Endothelial cell of umbilical vein (primary cell): ENCODE measurements at regions not wholly inside any gene's neighbourhood (a gene's known extent, or its start where the extent isn't known, plus 50 kb on each side); places are given as distances from the start of the nearest gene placed in this dataset.

Experiments
- BruUV-seq: library from RNA; stranded (reverse); fragments of 400-500 nt; replicated peaks from 2 replicates; lab custom pipeline; 2021; lab: Mats Ljungman, UMichigan
- CTCF ChIA-PET: fragments of 300-600, 350-600 bp; sonication (Branson Sonifier 250); formaldehyde crosslinking; loops from one replicate; lab custom pipeline; 2021; ENCODE audit warnings: antibody characterized with exemption, inconsistent platforms; lab: Charles Lee
- POLR2A ChIA-PET: fragments of 300-600, 350-600 bp; sonication (Branson Sonifier 250); formaldehyde crosslinking; loops from one replicate; lab custom pipeline; 2021; ENCODE audit warnings: antibody characterized with exemption, inconsistent platforms; lab: Charles Lee
- DNase-seq: peaks from one replicate; pipeline ENCODE4 v3.0.0-alpha.2; 2011; ENCODE audit warnings: low read depth, low spot score
- FAIRE-seq: peaks from 2 replicates; lab custom pipeline; 2011; peaks lifted over from hg19 to GRCh38; lab: Jason Lieb, UNC
- H2AFZ ChIP-seq: 2 replicates; pipeline ENCODE4 v1.6.0; 2012; ENCODE audit warnings: low read depth, low read length, control low read depth, inconsistent platforms
- H3K27ac ChIP-seq: 2 replicates; pipeline ENCODE4 v1.5.1; 2011; ENCODE audit warnings: low read depth, mild to moderate bottlenecking, control low read depth, low read length, moderate library complexity; ENCODE audit not compliant: insufficient read depth
- H3K27me3 ChIP-seq, 2 experiments: 2 replicates each; pipeline versions ENCODE4 v1.6.0 to v1.6.1; 2011; ENCODE audit warnings: low read length in 2 of 2, mixed read lengths in 1 of 2; ENCODE audit not compliant: control insufficient read depth in 2 of 2, insufficient read depth in 2 of 2
- H3K36me3 ChIP-seq, 2 experiments: 2 replicates in 1 of 2; 3 replicates in 1 of 2; pipeline ENCODE4 v1.5.1; 2011; ENCODE audit warnings: low read length in 2 of 2, mild to moderate bottlenecking in 1 of 2, moderate library complexity in 1 of 2; ENCODE audit not compliant: control insufficient read depth in 2 of 2, insufficient read depth in 2 of 2; ENCODE audit errors: extremely low read depth in 1 of 2
- H3K4me1 ChIP-seq: 3 replicates; pipeline ENCODE4 v1.5.1; 2011; ENCODE audit warnings: mild to moderate bottlenecking, low read length; ENCODE audit not compliant: control insufficient read depth, insufficient read depth; ENCODE audit errors: extremely low read depth
- H3K4me2 ChIP-seq: 2 replicates; pipeline ENCODE4 v1.6.1; 2011; ENCODE audit warnings: low read length, control low read depth, mixed read lengths; ENCODE audit not compliant: insufficient read depth
- H3K4me3 ChIP-seq, 3 experiments: fragments of 200-600 bp in 1 of 3; sonication (generic), shearing (Covaris generic) in 1 of 3; replicated peaks in 1 of 3; 2 replicates each; pipeline ENCODE4 v1.5.1; 2011 to 2016; ENCODE audit warnings: control low read depth in 3 of 3, low read length in 3 of 3, mild to moderate bottlenecking in 2 of 3, inconsistent platforms in 1 of 3, low read depth in 1 of 3, moderate library complexity in 1 of 3; ENCODE audit not compliant: insufficient read depth in 1 of 3
- H3K79me2 ChIP-seq: 2 replicates; pipeline ENCODE4 v1.6.0; 2012; ENCODE audit warnings: low read length, inconsistent platforms; ENCODE audit not compliant: control insufficient read depth, insufficient read depth
- H3K9ac ChIP-seq: replicated peaks from 2 replicates; pipeline ENCODE3; 2011; ENCODE audit warnings: low read length, control low read depth; ENCODE audit not compliant: insufficient read depth; ENCODE audit errors: extremely low read depth
- H3K9me1 ChIP-seq: replicated peaks from 3 replicates; pipeline ENCODE4 v1.6.0; 2011; ENCODE audit warnings: mild to moderate bottlenecking, low read length; ENCODE audit not compliant: control insufficient read depth, insufficient read depth; ENCODE audit errors: extremely low read depth
- H3K9me3 ChIP-seq: replicated peaks from 2 replicates; pipeline ENCODE4 v1.5.1; 2012; ENCODE audit warnings: low read length, inconsistent platforms; ENCODE audit not compliant: control insufficient read depth, insufficient read depth
- H4K20me1 ChIP-seq: replicated peaks from 2 replicates; pipeline ENCODE3; 2011; ENCODE audit warnings: mild to moderate bottlenecking, low read length; ENCODE audit not compliant: control insufficient read depth, insufficient read depth; ENCODE audit errors: extremely low read depth
- EZH2 ChIP-seq: IDR thresholded peaks from 2 replicates; pipeline ENCODE4 v1.6.1; 2012; ENCODE audit warnings: borderline replicate concordance, low read depth, mild to moderate bottlenecking, moderate library complexity, low read length, inconsistent platforms; ENCODE audit not compliant: severe bottlenecking
- FOS ChIP-seq: IDR thresholded peaks from 2 replicates; pipeline ENCODE4 v1.6.1; 2011; ENCODE audit warnings: mild to moderate bottlenecking, low read length, moderate library complexity, borderline replicate concordance; ENCODE audit not compliant: insufficient read depth
- GATA2 ChIP-seq: IDR thresholded peaks from 2 replicates; pipeline ENCODE4 v1.7.0; 2011; ENCODE audit warnings: low read depth, mild to moderate bottlenecking, moderate library complexity, mixed read lengths, low read length; ENCODE audit not compliant: insufficient read length, insufficient read depth
- JUN ChIP-seq: IDR thresholded peaks from 2 replicates; pipeline ENCODE4 v1.6.1; 2011; ENCODE audit warnings: borderline replicate concordance, low read depth; ENCODE audit not compliant: insufficient read length, insufficient read depth
- MYC ChIP-seq: IDR thresholded peaks from one replicate; pipeline ENCODE4 v1.6.1; 2011; ENCODE audit warnings: mild to moderate bottlenecking, low read depth, low read length
- POLR2A ChIP-seq: IDR thresholded peaks from 2 replicates; pipeline ENCODE4 v1.6.1; 2012; ENCODE audit warnings: low read depth, mild to moderate bottlenecking, control low read depth, low read length
- POLR2AphosphoS5 ChIP-seq: IDR thresholded peaks from 2 replicates; pipeline ENCODE4 v1.6.1; 2012; ENCODE audit warnings: low read depth, mild to moderate bottlenecking, control low read depth, low read length, moderate library complexity; ENCODE audit not compliant: insufficient read depth
- dilution Hi-C: fragments of 300-500 bp; cut with MboI; formaldehyde crosslinking; loops from one replicate; pipeline ENCODE4 v1.15.0; 2019; ENCODE audit warnings: low sequenced_read_pairs; ENCODE audit not compliant: extremely low pct_ligation_motif_present
- intact Hi-C: fragments of 100-400 bp; cut with micrococcal nuclease; formaldehyde crosslinking; loops from one replicate; pipeline ENCODE4 v1.10.0; 2022
- TF ChIP-seq, protein P1 (sequence below), 2 donors: IDR thresholded peaks; 1 replicate in 1 of 2; 2 replicates in 1 of 2; pipeline ENCODE4 v1.5.1; 2011; ENCODE audit warnings: low read length in 2 of 2, mild to moderate bottlenecking in 2 of 2, moderate library complexity in 2 of 2, control low read depth in 1 of 2, inconsistent platforms in 1 of 2, low read depth in 1 of 2; ENCODE audit not compliant: insufficient read depth in 1 of 2; ENCODE audit errors: extremely low read depth in 1 of 2
- TF ChIP-seq, protein P2 (sequence below): IDR thresholded peaks from 2 replicates; pipeline ENCODE4 v1.6.1; 2011; ENCODE audit not compliant: insufficient read depth, insufficient read length

DNA sequence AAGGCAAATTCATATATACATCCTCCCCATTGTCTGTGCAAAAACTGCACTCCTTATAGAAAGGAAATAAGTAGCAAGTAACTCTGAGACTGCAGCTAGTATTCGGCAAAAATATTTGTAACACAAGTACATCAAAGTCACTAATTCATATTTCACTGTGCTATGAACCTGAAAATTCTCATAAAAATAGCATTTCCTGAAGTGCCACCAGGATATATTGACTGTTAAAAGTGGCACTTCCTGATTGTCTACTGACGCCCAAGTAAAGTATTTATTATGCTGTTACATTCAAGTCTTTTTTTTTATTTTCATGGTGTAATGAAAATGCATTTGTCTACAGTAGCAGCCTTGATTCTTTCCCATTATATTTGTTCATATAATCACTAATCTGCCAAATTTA lies 673.8 kb downstream of the PTPRC start:
- Histone ChIP-seq H3K27ac (no peak overlapping the region), H3K9ac (no peak overlapping the region), H3K36me3 (no peaks in the 10 kb centered on the region), H3K79me2 (no peaks in the 10 kb centered on the region), H3K9me1 (no peaks in the 10 kb centered on the region), H3K4me1 (peaks cover 4% of the 10 kb centered on the region), H3K27me3 (no peaks in the 10 kb centered on the region), H3K9me3 (no peaks in the 10 kb centered on the region), H2AFZ (no peak overlapping the region), H3K4me3 (no peak overlapping the region), H4K20me1 (no peaks in the 10 kb centered on the region), H3K4me2 (no peak overlapping the region)
- TF ChIP-seq, protein P1, sequence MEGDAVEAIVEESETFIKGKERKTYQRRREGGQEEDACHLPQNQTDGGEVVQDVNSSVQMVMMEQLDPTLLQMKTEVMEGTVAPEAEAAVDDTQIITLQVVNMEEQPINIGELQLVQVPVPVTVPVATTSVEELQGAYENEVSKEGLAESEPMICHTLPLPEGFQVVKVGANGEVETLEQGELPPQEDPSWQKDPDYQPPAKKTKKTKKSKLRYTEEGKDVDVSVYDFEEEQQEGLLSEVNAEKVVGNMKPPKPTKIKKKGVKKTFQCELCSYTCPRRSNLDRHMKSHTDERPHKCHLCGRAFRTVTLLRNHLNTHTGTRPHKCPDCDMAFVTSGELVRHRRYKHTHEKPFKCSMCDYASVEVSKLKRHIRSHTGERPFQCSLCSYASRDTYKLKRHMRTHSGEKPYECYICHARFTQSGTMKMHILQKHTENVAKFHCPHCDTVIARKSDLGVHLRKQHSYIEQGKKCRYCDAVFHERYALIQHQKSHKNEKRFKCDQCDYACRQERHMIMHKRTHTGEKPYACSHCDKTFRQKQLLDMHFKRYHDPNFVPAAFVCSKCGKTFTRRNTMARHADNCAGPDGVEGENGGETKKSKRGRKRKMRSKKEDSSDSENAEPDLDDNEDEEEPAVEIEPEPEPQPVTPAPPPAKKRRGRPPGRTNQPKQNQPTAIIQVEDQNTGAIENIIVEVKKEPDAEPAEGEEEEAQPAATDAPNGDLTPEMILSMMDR (IDR thresholded peaks at IDR 0.05; ENCODE audit: extremely low read depth in 1 of 2, insufficient read depth in 1 of 2, low read depth in 1 of 2, low read length in 2 of 2) = no peak
- TF ChIP-seq GATA2 (no peak), JUN (no peak), FOS (no peak), EZH2 (no peak), MYC (no peak), POLR2A (no peak), POLR2AphosphoS5 (no peak)
- TF ChIP-seq, protein P2, sequence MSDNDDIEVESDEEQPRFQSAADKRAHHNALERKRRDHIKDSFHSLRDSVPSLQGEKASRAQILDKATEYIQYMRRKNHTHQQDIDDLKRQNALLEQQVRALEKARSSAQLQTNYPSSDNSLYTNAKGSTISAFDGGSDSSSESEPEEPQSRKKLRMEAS = no peak
- no peak for FAIRE-seq
- peak; percentile 2 for DNase-seq
- intact Hi-C loops (no loop called here), dilution Hi-C loops (no loop called here)
- CTCF ChIA-PET = interaction anchor here (1.0 kb wide), 1 partner anchor 10 kb away, joined by 3 read pairs; no protein-coding TSS in a partner anchor
- BruUV-seq = no TSS peak
- POLR2A ChIA-PET = no interaction called here
